T-helper 1 cell (primary cell): ENCODE measurements at regions not wholly inside any gene's neighbourhood (a gene's known extent, or its start where the extent isn't known, plus 50 kb on each side); places are given as distances from the start of the nearest gene placed in this dataset.

ENCODE experiments used
- DNase-seq, 5 donors: peaks; one replicate each; pipeline ENCODE4 v3.0.0-alpha.2; 2012 to 2020

- DNase-seq: no peak
Observed at GRCh38 chr14:43981135-43981768, 525.8 kb downstream of the FSCB start.

- no peak for DNase-seq
Observed at GRCh38 chr14:43956741-43957140, 550.3 kb downstream of the FSCB start.

GRCh38 chr14:43949400-43949799, 557.7 kb downstream of the FSCB start:
- DNase-seq: no peak

- DNase-seq: no peak
Observed at GRCh38 chr14:43939836-43940235, 567.2 kb downstream of the FSCB start.

- no peak for DNase-seq
Observed at GRCh38 chr14:43938588-43939281, 568.3 kb downstream of the FSCB start.

GRCh38 chr14:43937001-43937400, 570.1 kb downstream of the FSCB start:
- DNase-seq: no peak

- no peak for DNase-seq
Observed at GRCh38 chr14:43934102-43934501, 573.0 kb downstream of the FSCB start.

GRCh38 chr14:43914041-43914693, 592.9 kb downstream of the FSCB start:
- no peak for DNase-seq

GRCh38 chr14:43903209-43903608, 603.9 kb downstream of the FSCB start:
- DNase-seq: no peak

- DNase-seq: no peak
Observed at GRCh38 chr14:43901911-43902673, 605.0 kb downstream of the FSCB start.

GRCh38 chr14:43900173-43900655, 606.9 kb downstream of the FSCB start:
- DNase-seq: no peak

GRCh38 chr14:43898687-43899086, 608.4 kb downstream of the FSCB start:
- no peak for DNase-seq

GRCh38 chr14:43896044-43896443, 611.0 kb downstream of the FSCB start:
- no peak for DNase-seq

- no peak for DNase-seq
Observed at GRCh38 chr14:43894534-43894933, 612.5 kb downstream of the FSCB start.

- no peak for DNase-seq
Observed at GRCh38 chr14:43887523-43887922, 619.6 kb downstream of the FSCB start.

GRCh38 chr14:43877351-43877960, 629.6 kb downstream of the FSCB start:
- no peak for DNase-seq

- DNase-seq: no peak
Observed at GRCh38 chr14:43872752-43873655, 634.1 kb downstream of the FSCB start.

- no peak for DNase-seq
Observed at GRCh38 chr14:43872222-43872621, 634.9 kb downstream of the FSCB start.

- DNase-seq: no peak
Observed at GRCh38 chr14:43858981-43859380, 648.1 kb downstream of the FSCB start.

- DNase-seq: no peak
Observed at GRCh38 chr14:43855556-43855955, 651.5 kb downstream of the FSCB start.

GRCh38 chr14:43853541-43853940, 653.5 kb downstream of the FSCB start:
- DNase-seq: no peak
